ENCODE measurements at regions not wholly inside any gene's neighbourhood (a gene's known extent, or its start where the extent isn't known, plus 50 kb on each side); places are given as distances from the start of the nearest gene placed in this dataset.

DNA sequence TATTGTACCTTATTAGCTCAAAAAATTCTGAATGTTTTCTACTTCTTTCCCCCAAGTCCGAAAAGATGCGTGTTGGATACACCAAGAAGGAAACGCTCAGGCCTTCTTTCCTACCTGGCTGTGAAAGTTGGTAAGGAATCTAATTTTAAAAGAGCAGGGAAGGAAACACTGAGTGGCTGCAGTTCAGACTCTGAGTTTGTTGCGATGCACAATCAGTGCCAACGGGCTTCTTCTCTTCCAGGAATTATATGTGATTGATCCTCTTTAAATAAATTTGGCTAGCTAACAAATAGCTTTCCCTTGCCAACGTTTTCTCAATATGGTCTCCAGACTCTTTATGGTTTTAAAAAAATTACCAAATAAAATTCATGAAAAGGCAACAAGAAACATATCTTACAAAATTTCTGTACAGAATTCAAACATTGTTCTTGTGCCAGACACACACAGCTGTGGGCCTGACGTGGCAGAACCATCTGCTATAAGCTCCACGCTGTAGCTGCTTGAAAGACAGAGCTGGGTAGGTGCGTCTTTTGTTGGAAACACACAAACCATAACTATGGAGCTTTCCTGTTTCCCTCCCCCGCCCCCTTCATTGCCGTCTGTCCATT is 493.1 kb downstream of the ZNF608 start:
- no peak for DNase-seq

DNA sequence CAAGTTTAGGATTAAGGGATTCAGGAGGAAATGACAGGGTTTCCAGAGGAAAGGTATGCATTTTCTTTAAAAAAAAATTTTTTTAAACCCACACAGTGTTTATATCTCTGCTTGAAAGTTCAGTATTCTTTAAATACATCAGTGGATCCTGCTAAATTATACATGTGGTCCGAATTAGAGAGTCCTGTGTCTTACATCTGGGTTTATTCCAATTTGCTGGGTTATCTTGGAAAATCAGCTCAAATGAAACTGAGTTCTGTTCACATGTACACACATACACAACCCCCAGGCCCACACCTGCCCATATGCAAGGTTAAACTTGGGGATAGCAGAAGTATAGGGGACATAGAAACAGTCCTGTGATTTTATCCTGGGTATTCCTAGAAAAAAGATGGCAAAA is 493.7 kb downstream of the ZNF608 start:
- no peak for DNase-seq

DNA sequence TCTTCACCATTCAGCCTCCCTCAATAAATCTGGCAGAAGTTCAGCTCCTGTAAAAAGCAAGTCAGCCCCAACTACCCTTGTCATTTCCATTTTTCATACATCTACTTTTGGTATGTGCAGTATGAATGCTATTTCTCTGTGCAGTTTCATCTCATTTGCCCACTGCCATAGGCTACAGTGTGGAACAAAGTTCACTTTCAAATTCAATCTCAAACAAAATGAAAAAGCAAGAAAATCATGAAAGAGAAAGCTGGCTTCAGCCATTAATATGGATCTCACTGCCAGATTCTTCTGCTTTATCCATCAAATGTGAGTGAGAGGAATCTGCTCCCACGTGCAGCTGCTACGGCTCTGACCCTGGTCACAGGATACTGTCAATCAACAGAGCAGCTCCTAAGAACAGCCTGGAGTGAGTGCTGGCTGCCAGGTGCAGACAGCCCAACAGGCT is 494.2 kb downstream of the ZNF608 start:
- no peak for DNase-seq

DNA sequence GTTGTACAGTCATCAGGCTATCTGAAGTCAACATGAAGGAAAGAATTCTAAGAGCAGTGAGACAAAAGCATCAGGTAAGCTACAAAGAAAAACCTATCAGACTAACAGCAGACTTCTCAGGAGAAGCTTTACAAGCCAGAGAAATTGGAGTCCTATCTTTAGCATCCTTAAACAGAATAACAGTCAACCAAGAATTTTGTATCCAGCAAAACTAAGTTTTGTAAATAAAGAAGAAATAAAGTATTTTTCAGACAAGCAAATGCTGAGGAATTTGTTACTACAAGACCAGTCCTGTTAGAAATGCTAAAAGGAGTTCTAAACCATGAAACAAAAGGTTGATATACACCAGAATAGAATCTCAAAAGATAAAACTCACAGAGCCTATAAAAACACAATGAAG is 501.2 kb downstream of the ZNF608 start:
- DNase-seq: no peak

DNA sequence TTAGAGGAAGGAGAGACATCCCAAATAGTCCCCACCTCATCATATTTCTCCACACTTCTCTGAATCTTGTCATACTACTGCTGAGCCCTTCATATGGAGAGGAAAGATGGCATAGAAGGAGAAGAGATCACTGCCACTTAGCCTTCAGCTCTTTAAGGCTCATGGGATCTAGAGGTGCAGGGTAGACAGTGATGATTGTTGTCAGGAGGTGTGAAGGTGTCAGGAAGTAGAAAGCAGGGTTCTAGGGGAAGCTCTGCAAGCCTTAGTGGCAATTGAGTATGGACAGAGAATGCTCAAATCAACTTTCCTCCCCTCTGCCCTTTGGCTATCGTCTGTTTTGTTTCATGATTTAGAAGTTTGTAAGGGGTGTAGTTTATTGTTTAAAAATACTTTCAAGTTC is 505.7 kb downstream of the ZNF608 start:
- no peak for DNase-seq

DNA sequence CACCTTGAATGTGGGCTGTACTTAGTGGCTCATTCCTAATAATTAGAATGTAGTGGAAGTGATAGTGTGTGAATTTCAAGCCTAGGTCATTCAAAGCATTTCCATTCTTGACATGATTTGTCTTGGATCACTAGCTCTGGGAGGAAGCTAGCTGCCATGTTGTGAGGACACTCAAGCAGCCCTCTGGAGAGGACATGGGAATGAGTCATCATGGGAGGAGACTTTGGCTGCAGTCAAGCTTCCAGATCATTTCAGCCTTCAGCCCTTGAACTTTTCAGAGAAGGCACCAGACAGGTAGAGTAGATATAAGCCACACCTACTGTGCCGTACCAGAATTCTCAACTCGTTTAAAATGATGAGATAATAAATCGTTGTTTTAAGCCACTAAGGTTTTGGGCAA is 506.9 kb downstream of the ZNF608 start:
- no peak for DNase-seq

DNA sequence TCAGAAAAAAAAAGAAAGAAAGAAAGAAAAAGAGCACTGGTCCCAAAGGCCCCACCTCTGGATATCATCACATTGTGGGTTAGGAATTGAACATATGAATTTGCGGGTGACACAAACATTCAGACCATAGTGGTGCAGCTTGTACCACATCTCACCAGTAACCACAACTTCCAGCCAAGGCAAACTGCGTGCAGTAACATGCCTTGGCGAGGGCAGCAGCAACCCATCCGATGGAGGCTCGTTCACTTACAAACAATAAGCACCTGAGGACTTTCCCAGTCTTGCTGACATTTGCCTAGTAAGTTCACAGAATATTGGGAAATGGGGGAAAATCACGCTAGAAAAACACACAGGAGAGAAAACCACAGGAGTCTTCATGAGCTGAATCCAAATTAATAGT is 508.1 kb downstream of the ZNF608 start:
- no peak for DNase-seq

DNA sequence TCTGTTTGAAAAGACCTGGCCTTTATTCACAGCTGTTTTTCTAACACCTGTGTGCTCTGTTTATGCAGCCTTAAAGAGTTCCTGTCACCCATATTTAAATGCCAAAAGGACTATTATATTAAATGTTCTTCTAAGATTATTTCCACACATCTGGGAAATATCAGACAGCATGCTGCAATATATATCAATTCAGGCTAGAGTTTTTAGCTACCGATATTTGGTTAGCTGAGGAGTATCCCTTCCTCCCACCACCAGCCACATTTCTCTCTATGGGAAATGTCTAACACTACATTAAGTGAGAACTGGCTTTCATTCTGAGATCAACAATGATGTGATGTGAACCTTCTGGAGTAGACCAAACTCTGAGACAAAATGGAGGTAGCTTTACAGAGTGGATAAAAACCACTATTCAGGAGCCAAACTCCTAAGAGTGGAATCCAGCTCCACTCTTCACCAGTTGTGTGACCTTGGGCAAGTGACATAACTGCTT is 509.2 kb downstream of the ZNF608 start:
- DNase-seq: no peak

DNA sequence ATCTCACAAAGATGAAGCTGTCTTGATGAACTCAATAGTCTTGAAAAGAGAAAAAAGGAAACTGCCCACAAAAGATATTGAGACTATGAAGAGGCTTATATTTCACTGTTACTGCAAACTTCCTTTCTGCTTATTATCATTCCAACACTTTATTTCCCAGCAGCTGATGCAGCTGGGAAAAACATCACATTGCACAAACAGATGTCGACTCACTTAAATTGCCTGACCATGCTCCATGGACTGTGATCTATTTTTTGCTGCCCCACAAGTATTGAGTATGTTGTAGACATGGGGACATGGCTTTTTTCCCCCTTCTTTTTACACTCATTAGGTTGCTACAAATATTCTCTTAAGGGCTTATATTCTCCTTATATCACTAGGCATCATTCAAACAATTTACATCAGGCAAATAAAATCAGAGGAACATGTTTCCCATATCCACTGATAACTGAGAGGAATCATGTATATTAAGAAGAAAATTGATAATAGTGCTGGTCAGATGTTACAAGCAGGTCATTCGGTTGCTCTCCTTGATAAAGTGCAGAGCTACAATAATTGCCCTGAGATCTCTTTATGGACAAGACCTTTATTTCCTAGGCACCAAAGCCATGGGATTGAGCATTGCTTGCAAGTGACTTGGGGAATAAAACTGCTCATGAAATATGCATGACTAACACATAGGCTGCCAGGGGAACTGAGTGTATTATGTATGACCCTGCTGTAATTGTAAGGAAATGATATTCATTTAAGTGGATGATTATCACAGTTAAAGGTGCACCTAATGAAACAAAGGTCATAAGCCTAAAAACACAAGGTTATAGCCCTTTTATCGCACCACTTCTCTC is 509.9 kb downstream of the ZNF608 start:
- no peak for DNase-seq

DNA sequence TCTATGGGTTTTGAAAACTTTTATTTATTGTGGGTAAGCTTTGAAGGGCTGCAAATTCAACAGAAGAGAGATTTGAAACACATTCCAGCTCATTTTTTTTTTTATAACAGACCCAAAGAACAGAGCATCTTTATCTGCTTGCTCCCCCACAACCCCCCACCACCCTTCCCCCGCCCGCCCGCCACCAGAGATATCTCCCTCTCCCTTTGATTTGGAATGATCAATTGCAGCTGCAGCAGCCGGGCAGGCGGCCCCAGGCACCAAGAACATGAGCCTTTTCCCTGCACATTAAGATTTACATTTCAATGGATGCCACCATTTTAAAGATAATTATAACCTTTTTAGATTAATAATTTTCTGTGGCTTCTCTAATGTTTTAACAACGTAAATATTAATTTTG is 510.9 kb downstream of the ZNF608 start:
- no peak for DNase-seq

DNA sequence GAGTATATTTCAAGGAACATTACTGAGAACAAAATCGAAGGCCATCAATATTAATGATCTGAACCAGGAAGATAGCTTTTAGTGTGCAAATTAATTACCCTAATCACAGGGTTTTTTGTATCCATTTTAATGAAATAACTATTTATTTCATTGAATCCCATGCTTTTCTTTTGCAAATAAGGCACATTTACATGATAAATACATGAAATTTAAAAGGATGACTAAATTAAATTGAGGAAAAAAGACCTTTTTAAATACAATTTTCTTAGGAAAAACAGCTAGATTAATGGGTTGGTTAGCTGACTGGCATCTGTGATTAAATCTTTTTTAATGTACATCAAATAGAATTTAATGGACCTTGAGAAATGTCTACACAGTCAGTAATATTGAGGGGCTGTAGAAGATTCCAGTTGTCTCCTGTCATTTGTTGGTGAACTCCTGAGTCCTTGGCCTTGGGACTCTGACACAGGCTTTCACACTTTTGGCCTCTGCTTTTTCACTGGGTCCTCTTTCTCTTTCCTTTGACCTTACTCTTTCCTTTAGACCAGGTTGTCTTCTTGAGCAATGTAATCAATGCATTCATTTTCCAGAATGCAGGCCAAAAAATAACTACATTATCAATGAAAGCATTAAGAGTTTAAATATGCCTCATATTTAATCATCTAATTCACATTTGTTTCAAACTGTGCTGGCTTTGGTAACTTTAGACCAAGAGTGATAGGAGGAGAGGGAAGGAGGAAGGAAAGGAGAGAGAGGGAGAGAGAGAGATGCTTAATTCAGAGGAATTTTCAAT is 511.5 kb downstream of the ZNF608 start:
- no peak for DNase-seq

DNA sequence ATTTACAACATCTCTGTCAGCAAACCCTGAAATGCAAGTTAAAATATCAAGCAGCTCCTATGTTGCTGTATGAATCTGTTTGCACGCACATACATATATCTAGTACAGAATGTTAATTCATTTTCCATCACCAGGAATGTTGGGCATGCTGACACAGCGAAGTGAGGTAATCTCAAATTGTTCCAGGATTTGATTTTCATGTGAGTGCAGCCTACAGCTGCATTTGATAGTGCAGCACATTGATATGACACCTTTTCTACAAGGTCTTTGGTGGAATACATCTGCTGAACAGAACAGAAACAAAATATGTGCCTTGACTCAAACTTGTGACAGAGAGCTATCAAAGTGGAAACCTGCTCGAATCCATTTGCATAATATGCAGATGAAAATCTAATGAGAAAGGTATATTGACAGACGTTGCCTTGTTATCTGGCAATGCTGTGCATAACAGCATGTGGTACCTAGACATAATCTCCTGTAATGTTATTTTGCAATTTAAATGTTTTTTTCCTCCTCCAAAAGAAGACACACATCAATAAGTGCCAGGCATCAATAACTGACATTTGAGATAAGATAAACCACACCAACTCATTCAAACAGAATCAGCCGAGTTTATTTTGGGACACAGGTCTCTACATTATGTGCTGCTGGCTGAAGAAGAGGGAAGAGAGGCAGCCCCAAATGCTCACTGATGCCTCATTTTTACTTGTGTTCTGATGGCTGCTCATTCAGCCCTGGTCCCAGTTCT is 512.2 kb downstream of the ZNF608 start:
- DNase-seq: no peak

DNA sequence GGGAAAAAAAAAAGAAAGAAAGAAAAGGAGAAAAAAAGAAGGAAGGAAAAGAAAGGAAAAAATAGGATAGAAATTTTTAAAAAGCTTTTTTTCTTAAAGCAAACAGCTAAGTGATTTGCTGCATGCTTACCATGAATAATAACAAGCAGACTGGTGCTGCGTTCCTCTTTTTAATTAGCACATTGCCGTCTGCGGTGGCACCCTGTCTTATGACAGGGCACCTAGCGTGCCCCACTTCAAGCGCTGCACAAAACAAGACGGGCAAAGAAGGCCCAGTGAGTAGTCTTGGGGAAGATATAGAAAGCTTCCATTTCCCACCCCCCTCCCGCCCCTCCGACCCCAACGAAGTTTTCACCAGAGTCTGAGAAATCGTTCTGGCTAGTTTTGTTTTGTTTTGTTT is 513.9 kb downstream of the ZNF608 start:
- peak in 1 of 4 experiments; percentile 31 for DNase-seq

DNA sequence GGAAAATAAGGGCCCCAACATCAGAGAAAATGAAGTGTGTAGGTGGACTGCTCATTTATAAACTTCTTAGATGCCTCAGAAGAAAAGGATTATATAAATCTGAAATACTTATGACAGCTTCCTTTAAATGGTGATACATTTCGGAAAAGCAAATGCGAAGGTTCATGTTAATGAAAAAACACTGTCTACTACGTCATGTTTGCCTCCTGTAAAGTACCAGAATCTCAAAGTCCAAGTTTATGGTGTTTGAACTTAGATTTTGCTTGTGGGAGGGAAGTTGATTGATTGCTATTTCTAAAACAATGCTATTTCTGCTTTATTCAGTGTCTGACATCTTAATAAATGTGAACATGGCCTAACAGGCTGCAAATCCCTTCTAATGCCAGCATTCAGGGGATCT is 514.6 kb downstream of the ZNF608 start:
- DNase-seq: no peak

DNA sequence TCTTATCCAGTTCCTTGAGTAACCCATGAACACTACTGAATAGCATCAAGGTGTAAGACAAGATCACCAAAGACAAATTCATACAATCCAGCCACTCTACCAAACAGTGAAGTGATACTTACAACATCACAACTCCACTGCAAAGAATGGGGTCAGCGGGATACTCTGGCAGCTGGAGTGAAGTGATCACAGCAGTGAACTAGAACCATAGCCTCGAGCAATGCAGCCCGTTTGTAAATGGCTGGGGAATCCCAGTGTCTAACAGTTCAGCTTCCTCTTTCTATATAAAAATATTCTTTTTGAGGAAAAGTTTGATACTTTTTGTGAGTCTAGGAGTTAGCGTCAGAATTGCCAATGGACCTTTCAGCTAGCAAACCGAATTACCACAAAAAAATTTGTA is 515.2 kb downstream of the ZNF608 start:
- peak in 2 of 4 experiments; percentile 2 to 26 for DNase-seq

DNA sequence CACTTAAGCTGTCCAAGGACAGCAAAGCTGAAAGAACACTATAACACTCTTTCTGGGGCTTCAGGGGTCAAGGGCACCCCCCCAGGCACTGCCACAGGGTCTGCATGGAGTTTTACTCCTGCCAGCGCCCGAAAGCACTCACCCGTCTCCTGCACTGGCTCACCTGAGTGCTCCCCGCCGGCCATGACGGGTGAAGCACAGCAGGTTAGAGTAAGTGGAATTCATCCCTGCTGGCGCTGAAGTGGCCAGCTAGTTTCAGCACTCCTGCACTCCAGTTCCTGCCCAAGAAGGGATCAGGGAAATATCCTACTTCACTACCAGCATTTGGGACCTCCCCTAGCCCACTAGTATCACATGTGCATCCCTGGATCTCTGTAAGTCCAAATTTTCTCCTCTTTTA is 516.0 kb downstream of the ZNF608 start:
- no peak for DNase-seq

DNA sequence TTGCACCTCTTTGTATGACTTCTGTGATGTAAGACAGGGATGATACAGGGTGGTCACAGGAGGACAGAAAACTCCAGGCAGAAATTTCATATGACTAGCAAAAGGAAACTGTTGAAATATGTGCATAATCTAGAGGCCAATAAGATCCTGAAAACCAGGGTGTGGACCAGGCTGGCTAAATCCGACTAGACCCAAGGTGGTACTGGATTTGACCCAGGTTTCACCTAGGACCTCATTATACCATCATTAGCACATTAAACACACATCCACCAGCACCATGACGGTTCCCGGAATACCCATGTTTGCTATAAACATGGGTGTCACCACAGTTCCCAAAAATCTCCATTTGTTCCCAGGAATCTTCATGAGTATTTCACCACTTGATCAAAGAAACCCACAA is 517.1 kb downstream of the ZNF608 start:
- DNase-seq: no peak

DNA sequence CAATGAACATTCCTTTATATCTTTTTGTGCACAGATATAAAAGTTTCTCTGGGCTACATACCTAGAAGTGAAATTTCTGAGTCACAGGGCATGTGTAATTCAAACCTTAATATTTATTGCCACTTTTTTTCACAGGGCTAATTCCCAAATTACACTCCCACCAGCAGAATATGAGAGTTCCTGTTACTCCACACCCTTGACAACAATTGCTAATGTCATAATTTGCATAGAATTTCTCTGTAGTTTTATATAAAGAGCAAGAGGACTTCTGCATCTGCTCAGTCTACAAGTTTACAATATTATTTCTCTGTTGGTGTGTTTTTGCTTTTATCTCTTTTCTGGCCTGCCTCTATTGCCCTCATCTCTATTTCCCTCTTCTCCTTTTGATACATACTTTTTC is 518.5 kb downstream of the ZNF608 start:
- no peak for DNase-seq

DNA sequence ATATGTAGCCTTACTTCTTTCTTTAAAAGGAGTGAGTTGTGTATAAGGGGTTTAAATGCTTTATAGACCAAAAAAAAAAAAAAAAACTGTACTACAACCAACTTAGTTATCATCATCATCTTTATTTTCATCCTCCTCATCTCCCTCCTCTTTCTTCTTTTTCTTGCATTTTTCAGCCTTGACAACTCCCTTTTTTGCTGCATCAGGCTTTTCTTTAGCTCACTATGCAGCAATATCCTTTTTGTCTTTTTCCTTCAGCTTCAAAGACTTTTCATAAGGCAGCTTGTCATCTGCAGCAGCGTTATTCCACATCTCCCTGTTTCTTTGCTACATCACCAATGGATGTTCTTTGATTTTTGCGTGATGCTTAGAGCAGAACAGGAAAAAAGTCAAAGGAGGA is 526.0 kb downstream of the ZNF608 start:
- no peak for DNase-seq

DNA sequence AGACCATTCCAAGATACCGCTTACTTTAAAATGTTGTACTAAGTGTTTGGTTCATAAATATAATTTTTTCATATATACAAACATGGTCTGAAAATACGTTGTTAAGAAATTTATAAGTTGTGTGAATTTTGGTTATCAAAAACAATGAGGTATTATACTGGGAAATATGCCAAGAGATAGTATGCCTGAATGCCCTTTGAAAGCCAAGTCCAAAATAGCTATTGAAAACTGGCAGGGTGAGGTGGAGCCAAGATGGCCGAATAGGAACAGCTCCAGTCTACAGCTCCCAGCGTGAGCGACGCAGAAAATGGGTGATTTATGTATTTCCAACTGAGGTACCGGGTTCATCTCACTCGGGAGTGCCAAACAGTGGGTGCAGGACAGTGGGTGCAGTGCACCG is 533.5 kb downstream of the ZNF608 start:
- no peak for DNase-seq

DNA sequence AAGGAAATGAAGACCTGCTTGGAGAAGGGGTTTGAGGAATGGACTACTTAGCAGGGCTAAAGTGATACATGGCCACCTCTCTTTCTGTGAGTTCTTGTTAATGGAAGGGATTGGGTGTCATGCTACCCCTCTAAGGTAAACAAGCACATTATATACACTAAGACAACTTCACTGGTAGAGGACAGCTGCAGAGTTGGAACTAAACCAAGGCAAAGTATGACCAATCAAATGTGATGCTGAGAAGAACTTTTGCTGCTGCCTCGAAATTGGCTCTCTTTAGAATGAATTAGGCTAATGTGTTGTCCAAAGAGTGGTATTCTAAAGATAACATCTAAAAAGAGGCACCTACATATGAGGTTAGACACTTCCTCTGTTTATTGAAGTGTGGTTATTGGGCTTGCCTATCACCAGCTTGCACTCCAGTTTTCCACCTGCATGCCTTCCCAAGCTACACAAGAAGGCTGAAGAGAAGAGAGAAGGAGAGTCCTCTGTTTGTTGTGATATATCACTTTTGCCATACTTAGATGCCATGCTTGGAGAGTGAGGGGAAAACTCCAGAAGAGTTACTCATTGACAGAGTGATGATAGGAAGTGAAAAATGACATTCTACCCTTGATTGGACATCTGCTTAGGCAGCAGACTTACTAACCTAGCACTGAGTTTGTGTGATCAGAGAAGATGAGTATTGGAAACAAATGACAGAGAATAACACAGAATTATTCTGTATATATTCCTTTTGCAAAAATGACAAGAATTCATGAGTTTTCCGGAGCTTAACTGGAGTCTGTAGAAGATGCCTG is 536.1 kb downstream of the ZNF608 start:
- DNase-seq: no peak

DNA sequence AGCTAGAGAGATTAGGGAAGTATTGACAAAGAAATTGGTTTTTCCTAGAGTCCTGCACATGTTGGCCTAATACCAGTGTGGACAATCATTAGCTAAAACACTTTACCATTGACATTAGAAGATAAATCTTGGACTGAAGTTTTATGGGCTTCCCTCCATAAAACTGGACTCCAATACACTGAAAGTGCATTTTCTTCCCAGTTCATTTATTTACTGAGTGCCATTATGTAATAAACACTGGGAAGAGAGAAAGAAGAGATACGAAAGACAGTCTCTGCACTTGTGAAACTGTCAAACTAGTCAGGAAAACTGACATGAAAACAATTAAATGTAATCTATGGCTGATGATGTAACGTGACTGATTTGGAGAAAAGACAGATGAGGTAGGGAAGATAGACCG is 539.3 kb downstream of the ZNF608 start:
- DNase-seq: no peak

Measured in suppressor macrophage (primary cell).